Prostate gland (tissue), 2 donors: ENCODE measurements at regions not wholly inside any gene's neighbourhood (a gene's known extent, or its start where the extent isn't known, plus 50 kb on each side); places are given as distances from the start of the nearest gene placed in this dataset.

ENCODE experiments used
- POLR2A ChIP-seq: fragments of 450-650 bp; IDR thresholded peaks from one replicate; pipeline ENCODE4 v1.6.1; 2016; ENCODE audit warnings: antibody characterized with exemption, mild to moderate bottlenecking
- POLR2AphosphoS5 ChIP-seq: sonication (generic); formaldehyde crosslinking; IDR thresholded peaks from one replicate; pipeline ENCODE4 v1.6.1; 2017; ENCODE audit warnings: antibody characterized with exemption
- TF ChIP-seq, protein P1 (sequence below), 4 experiments: fragments of 200-600 bp in 2 of 4; fragments of 450-650 bp in 2 of 4; sonication (generic) in 2 of 4; IDR thresholded peaks; 1 replicate in 3 of 4; 2 replicates in 1 of 4; pipeline ENCODE4 v1.5.1; 2016 to 2019; ENCODE audit warnings: antibody characterized with exemption in 4 of 4, mild to moderate bottlenecking in 2 of 4, moderate library complexity in 2 of 4

DNA sequence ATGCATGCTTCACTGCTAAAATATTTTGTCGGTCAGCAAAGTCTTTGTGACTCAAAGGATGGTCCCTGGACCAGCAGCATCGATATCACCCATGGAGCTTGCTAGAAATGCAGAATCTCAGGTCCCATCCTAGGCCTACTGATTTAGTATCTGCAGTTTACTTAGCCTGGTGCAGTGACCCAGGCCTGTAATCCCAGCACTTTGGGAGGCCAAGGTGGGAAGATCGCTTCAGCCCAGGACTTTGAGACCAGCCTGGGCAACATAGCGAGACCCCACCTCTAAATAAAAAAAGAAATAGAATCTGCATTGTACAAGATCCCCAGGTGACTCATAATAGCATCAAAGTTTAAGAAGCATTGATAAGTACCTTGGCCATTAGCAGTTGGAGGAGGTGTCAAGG lies 248.7 kb downstream of the CD83 start:
- TF ChIP-seq, protein P1, sequence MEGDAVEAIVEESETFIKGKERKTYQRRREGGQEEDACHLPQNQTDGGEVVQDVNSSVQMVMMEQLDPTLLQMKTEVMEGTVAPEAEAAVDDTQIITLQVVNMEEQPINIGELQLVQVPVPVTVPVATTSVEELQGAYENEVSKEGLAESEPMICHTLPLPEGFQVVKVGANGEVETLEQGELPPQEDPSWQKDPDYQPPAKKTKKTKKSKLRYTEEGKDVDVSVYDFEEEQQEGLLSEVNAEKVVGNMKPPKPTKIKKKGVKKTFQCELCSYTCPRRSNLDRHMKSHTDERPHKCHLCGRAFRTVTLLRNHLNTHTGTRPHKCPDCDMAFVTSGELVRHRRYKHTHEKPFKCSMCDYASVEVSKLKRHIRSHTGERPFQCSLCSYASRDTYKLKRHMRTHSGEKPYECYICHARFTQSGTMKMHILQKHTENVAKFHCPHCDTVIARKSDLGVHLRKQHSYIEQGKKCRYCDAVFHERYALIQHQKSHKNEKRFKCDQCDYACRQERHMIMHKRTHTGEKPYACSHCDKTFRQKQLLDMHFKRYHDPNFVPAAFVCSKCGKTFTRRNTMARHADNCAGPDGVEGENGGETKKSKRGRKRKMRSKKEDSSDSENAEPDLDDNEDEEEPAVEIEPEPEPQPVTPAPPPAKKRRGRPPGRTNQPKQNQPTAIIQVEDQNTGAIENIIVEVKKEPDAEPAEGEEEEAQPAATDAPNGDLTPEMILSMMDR (IDR thresholded peaks at IDR 0.05), result no peak
- TF ChIP-seq POLR2A (no peak), POLR2AphosphoS5 (no peak)
